HG02678 (cell line): ENCODE measurements at regions not wholly inside any gene's neighbourhood (a gene's known extent, or its start where the extent isn't known, plus 50 kb on each side); places are given as distances from the start of the nearest gene placed in this dataset.

ENCODE experiments used
- ATAC-seq: cut with Tn5 transposase; IDR thresholded peaks from one replicate; pipeline ENCODE4 v1.9.1; 2021; ENCODE audit warnings: mild to moderate bottlenecking, moderate library complexity; ENCODE audit not compliant: unreplicated experiment

DNA sequence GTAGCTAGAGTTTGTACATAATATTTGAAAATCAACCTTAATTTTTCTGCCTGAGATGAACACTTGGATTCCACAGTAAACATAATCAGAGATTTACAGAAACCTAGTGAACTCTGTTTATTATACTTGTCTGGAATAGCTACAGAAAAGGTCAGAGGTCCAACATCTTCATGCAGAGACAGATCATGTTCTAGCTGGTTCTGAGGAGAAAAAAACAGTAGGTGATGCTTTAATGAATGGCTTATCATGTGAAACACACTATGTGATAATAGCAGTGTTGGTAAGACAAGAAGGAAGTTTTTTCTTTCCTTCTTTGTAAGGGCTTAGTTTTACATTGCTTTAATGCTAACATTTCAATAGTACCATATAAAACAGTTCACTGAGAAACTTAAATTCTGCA lies 846.4 kb upstream of the ZEB2 start:
- ATAC-seq = no peak

DNA sequence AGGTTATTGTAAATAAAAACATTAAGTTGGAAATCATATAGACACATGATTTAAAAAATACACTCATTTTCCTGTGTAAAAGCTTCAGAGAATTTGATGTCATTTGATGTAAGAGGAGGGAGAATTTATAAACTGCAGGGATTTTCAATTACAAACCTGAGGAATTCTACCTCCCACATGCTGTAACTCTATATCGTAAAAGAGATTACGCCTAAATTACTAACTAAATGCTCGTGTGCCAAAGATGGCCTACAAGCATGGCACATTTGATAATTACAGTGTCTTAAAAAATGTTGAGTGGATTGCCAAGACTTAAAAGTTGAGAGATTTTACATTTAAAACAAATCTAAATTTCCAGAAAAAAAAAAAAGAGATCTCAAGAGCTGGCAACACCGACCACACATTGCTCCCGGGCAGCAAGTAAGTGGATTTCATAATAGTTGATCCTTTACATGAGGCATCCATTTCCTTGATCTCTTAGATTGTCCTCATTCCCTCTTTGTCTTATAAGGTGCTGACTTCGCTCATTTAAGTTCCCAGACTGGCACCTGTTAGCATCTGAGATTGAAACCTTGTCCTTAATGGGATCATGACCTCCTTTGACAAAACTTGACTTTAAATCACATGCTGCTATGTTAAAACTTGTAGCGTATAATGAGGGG lies 840.3 kb upstream of the ZEB2 start:
- no peak for ATAC-seq

DNA sequence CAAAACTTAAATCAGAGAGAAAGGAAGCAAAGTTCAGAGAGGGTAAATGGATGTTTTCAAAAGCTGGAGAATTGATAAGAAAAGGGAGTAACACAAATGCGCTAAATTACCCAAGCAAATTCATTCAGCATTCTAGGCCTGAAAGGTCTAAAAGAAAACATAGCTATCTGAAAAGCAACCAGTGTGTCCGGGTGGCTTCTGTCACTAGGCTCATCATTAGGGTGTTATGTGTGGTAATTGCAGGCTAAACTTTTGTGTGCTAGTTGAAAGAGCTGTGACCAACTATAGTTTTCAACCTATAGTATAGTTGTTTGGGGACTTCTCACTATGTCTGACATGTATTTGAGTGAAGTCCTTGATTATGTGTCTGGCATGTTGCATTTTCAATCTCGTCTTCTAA lies 839.6 kb upstream of the ZEB2 start:
- ATAC-seq = no peak

DNA sequence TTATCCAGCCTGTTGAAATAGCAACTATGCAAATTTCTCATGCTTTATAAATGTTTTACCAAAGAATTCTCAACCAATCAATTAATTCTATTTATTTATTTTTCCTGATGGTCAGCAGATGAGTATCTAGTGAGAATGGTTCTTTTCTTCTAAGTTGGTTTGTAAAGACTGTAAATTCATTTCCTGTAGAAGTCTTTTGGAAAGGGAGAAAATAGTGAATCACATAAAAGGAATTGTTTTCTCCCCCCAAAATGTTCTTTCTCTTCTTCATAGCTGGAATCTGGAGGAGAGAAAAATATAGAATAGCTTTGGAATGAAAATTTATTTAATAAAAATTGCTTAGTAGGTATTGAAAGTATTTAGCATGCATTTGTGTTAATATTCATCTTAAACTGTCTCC lies 836.1 kb upstream of the ZEB2 start:
- ATAC-seq = no peak

DNA sequence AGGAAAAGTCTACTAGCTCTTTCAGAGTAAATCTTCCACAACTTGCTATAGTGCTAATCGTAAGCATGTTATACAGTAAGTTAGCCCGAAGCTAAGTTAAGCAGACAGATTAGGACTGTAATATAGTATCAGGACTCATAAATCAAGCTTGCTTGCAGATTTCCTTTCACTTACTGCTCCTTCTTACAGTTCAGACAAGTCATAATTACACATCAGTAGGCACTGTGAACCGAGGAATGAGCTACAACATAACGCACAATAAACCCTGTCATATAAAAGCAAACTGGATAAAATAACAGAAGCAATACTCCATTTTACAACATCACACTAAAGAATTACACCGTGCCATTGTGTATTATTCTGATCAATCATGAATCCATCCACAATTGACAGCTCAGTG lies 832.6 kb upstream of the ZEB2 start:
- no peak for ATAC-seq

DNA sequence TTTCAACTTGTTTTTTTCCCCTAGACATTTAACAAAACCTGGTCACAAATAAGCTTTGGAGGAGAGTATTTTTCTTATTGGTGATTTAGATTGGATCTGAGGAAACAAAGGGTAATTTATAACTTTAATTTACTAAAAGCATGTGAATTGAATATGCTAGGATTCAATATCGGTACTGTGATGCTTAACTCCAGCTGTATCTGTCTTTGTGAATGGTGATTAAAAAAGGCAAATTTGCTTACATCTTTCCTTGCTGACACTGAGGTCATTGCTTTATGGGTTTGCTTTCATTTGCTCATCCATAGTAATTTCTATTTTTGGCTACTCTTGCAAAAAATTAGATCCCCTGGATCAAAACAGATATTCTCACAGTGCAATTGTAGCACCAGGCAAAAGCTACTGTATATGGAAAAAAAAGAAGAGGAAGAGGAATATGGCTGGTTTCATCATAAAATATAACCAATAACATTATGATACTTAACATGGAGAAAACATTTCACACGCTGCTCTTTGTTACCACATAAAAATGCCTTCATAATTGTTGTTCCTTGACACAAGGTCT lies 832.0 kb upstream of the ZEB2 start:
- ATAC-seq = no peak

DNA sequence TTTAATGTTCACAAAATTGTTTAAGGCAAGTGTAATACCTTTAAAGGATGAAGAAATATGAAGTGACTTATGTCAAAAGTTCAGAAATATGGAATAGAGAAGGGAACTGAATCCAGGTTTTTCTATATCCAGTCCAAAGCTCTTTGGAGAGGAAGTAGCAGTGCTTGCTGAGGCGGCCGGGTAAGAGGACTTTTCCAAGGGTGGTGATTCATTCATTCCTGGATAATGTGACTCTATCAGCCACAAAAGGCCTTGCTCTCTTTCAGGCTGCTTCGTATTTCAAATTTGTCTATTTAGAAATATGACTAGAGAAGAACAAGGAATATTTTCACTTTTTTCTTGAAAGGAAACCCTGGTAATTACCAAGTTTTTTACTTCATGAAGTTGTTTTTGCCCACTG lies 830.1 kb upstream of the ZEB2 start:
- no peak for ATAC-seq

DNA sequence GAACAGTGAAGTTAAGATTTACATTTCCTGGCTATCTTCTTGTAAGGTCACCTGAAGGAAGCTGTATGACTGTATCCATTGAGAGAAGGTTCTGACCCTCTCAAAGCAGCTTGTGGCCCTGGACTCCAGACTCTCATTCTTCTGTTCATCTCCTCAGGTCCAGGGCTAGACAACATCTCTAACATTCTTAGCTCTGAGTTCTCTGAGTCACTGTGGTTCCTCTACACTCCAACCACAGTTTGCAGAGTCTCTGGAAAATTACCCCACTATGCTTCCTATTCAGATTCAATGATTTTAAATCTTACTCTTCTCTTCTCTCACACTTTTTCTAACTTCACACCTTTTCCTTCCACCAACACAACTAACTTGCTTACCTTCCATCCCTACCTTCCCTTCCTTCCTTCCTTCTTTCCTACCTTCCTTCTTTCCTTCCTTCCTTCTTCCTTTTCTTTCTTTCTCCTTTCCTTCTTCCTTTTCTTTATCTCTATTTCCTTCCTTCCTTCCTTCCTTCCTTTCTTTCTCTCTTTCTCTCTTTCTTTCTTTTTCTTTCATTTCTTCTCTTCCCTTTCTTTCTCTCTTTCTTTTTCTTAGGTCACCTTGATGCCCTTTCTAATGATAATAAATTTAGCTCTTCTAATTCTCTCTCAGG lies 824.3 kb upstream of the ZEB2 start:
- no peak for ATAC-seq

DNA sequence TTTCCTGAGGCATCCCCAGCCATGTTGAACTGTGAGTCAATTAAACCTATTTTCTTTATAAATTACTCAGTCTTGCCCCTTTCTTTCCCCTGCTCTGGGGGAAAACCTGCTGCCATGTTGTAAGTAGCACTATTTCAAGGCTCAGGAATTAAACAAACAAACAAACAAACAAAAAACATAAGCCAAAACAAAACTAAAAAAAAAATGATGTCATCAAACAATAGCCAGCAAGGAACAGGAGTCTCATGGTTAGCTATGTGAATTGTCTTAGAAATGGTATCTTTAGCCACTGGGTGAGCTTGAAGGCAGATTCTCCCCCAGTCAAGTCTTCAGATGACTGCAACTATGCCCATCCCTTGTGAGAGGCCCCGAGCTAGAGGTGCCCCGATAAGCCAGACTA lies 823.4 kb upstream of the ZEB2 start:
- no peak for ATAC-seq

DNA sequence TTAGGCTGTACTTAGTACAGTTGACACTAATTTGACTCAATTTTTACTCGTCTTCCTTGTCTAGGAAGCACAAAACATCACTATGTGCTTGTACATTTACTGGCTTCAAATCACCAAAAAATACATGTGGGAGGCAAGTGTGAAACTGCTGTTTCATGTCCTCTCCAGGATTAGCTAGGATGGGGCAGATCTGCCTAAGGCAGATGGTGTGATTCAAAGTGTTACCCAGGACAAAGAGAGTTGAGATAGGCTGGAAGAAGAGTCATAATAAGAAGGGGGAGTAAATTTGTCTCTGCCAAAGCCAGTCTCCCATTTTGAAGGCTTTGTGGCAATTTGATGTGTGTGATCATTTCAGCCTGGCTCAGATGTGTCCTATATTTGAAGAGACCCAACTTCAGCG lies 821.6 kb upstream of the ZEB2 start:
- ATAC-seq = no peak

DNA sequence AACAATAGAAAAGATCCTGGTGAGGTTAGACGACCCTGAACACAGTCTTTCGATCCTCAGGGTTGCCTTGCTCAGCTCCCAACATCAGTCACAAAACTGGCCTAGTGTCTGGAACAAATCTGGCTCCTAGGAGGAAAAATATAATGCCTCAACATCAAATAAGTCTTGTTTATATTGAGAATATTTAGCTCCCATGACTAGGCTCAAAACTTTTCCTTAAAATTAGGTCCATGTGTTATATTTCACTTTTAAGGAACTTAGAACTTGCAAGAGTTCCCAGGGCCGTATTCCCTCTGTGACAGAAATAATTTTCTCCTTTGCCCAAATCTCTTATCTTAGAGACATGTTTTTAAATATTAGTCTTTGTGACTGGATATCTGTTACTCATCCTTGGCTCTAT lies 819.7 kb upstream of the ZEB2 start:
- no peak for ATAC-seq

DNA sequence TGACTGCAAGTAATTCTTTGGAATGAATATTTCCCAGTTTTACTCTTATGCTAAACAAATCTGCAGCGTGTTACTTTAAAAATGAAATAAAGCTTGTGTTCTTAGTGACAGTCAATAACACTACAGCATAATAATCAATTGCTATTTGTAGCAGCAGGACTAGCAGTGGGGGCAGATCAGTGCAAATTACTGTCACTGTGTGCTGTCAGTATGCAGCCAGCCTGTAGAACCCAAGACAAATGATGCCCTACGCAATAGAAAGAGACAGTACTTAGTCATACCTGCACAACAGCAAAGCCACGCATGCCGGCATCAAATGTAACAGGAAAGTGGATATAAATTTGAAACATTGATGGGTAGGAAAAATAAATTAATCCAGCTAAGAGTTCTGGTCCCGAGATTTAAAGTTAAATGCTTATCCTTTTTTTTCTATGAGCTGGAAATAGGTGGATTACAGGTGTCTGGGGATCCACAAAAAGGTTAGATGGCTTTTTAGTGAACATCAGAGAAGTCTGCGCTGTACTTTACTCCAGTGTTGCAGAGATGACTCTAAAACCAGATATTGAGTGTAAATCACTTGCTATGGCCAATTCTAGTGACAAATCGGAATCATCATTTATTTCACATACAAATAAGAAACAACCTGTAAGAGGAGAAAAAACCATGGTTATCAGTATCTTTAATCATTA lies 812.4 kb upstream of the ZEB2 start:
- ATAC-seq = no peak

DNA sequence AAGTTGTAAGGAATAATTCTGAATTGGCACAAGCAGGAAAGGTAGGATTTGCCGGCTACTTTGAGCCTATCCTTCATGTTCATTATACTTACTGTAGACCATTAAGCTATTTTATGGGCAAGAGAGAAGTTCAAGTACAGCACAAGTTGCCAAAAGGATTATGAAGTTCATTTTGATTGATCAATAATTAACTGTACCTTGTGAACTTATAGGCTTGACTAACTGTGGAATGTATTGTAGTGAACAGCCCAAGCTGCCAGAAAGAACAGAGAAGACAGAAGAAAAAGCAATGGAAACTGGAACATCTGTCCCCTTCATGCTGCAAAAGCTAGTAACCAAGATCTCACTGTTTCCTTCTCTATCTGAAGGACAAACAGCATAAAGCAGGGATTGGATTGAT lies 810.1 kb upstream of the ZEB2 start:
- ATAC-seq = no peak

DNA sequence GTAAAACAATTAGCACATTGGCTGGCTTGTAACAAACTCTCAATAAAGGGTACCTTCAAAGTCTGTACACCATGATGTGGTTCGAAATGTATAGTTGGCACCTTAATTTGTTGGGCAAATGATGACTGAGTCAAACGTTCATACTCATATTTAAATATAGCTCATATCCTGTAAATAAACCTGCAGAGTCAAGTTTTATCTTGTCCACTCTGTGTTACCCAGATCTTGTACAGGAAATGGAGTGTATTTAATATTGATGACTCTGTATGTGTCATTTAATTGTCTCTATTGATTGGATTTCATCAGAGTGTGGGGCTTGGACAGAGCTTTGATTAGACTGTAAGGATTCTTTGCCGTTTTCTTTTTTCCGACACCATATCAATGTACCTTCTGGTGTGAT lies 805.6 kb upstream of the ZEB2 start:
- no peak for ATAC-seq

DNA sequence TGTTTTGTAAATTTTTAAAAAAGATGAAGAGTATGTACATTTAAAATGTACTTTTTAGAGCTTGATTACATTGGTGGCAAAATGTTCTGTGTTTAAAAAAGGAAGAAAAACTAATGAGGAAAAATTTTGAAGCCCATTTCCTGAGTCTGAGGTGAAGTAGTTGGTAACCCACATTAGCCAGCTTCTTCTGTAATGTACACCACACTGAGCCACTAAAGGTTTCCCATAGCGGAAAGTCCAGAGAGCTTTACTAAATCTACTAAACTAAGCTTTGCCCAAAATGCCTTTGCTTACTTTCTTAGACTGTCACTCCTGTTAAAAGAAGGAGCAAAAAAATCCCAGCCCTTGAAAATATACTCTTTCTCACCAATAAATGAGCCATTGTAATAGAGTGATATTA lies 804.8 kb upstream of the ZEB2 start:
- ATAC-seq = no peak

DNA sequence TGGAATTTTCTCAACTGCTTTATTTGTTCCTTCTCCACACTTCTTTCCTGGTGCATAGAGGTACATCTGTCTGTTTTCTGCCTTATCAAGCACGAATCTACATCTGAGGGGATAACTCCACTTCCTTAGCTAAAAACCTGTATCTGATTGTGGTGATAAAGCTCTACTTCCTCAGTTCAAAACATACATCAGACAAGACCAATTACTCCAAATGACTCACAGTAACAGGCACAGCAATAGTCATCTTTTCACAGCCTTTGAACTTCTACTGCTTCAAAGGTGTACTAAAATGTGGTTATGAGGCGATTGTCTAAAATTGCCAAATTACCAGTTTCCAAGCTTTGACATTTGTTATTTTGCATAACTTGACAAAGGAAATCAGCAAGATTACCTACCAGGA lies 803.6 kb upstream of the ZEB2 start:
- ATAC-seq = no peak

DNA sequence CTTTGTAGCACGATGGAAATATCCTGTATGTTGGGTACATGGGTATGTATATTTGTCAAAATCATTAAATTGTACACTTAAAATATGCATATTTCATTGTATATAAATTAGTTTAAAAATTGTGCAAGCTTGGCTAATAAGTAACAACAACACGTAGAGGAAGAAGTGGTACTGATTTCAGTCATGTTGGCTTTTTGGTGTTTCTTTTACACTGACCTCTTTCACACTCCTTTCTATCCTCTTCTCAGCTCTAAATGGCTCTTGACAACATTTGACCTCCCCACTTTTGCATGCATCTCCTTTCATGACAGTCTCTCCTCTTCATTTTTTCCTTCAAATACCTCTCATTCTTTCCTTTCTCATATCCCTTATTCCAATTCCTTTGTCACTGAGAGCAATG lies 801.4 kb upstream of the ZEB2 start:
- ATAC-seq = peak; percentile 64

DNA sequence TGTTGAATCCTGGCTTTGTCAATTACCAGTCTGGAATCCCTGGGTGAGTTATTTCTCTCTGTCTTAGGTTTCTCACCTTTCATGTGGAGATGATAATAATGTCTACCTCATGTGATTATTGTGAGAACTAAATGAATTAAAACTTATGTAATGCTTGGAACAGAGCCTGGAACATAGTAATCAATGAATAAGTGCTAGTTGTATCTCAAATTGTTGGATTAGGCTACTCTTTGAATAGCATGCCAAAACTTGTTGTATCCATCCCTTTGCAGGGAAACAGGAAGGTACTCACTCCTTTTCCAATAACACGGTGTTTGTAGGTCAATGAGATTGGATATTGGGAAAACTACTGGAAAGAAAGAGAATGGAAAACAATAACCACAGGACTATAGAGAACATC lies 796.6 kb upstream of the ZEB2 start:
- no peak for ATAC-seq

DNA sequence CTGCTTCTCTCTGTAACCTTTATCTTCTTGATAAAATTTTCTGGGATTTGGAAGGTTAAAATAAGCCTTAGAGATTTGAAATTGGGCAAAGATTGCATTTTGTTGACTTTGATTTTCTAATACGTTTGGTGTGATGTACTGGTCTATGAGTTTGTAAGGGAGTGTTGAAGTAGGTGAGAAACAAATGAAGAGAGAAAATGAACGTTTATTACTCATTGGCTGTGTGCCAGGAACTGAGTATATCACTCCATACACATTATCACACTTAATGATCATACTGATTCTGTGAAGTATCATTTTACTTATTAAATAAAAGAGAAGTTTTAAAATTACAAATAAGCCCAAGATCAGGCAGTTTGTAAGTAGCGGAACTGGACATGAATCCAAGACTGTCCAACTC lies 795.1 kb upstream of the ZEB2 start:
- ATAC-seq = no peak

DNA sequence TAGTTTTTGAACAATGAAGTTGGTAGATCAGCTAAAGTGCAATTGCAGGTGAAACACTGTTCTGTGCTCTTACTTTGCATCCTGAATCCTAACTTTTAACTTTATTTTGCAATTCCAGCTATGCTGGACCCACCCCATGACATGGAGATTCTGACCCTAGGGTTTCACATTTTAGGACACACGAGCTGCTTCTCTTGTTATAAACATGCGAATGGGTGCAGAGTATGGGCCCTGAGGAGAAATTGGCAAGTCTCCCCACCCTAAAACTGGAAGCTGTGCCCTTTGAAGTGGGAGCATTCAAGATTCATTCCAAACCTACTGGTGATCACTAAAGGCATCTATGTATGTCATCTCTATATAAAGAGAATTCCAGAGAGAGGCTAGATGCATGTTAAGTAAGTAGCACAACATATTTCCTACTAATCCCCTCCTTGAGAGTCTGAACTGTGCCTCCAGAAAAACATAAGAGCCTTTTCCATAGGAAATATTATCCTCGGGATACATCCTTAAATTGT lies 794.3 kb upstream of the ZEB2 start:
- no peak for ATAC-seq

DNA sequence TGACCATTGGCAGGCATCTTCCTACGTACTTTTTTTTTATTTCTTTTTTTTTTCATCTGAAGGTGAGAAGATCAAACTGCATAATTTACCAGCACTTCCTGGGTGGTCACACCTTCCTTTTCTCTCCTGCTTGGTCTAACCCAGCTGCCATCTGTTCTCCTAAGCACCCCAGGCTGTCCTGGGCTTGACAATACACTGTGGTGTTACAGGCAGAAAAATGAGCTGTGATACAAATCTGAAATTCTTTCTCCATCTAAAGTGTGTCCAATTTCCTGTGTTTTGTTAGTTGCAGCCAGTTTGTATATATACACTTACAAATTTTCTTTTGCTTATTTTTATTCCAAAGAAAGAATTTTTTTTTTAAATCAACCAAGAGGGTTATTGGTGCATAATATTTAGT lies 786.0 kb upstream of the ZEB2 start:
- no peak for ATAC-seq

DNA sequence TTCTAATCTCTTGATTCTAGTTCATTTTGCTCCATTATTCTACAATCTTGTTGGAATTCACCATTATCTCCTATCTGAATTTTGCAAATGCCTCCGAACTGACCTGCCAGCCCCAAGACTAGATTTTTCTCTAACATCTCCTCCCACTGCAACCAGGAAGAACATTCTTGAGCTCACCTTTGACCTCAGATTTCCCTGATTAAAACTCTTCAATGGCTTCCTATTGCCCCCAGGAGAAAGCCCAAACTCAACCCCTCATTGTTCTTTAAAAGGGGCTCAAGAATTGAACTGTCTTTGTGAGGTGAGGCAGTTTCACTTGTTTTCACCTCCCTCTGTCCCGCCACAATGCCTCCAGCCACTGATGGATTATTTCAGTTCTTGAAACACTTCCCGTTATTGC lies 784.6 kb upstream of the ZEB2 start:
- ATAC-seq = no peak
